GM23248 (cell line): ENCODE measurements at regions not wholly inside any gene's neighbourhood (a gene's known extent, or its start where the extent isn't known, plus 50 kb on each side); places are given as distances from the start of the nearest gene placed in this dataset.

Source experiments
- EZH2 ChIP-seq: fragments of 200-600 bp; sonication (generic); IDR thresholded peaks from 2 replicates; pipeline ENCODE4 v1.6.1; 2018; ENCODE audit warnings: antibody characterized with exemption, mild to moderate bottlenecking; ENCODE audit not compliant: insufficient read depth, poor library complexity, severe bottlenecking
- EZH2phosphoT487 ChIP-seq: fragments of 200-600 bp; sonication (generic); IDR thresholded peaks from 2 replicates; pipeline ENCODE4 v1.6.1; 2018; ENCODE audit warnings: antibody characterized with exemption, moderate library complexity, mild to moderate bottlenecking, low read depth; ENCODE audit not compliant: insufficient read depth

DNA sequence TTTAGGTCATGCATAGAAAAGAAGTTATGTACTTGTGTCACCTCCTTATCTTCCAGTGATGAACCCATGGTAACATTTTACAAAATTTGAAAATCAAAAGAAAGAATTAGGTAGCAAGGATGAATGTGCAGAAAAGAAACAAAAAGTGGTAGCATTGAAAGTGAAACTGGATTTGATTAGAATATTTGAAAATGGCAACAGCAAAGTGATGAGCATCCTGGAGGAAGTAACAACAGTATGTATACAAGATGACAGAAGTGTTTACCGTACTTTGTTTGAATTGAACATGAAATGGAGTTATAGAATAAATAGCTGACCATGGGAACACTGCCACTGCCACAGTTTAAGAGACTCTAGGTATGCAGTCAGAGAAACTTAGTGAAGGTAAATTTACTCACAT, 1313.1 kb downstream of the CDH11 start:
- no peak for TF ChIP-seq EZH2
- no peak for TF ChIP-seq EZH2phosphoT487
